Small intestine (tissue), 7 donors: ENCODE measurements at regions not wholly inside any gene's neighbourhood (a gene's known extent, or its start where the extent isn't known, plus 50 kb on each side); places are given as distances from the start of the nearest gene placed in this dataset.

Experiments
- DNase-seq, 2 donors: peaks; one replicate each; pipeline versions ENCODE4 v3.0.0 to v3.0.0-alpha.2; 2013
- FAIRE-seq: peaks from 2 replicates; lab custom pipeline; 2012; peaks lifted over from hg19 to GRCh38; lab: Jason Lieb, UNC
- H3K27ac ChIP-seq, 3 donors: one replicate each; pipeline ENCODE4 v1.5.1; 2013; ENCODE audit warnings: low read length in 2 of 3, mild to moderate bottlenecking in 2 of 3, control low read depth in 1 of 3, inconsistent platforms in 1 of 3, low read depth in 1 of 3, moderate library complexity in 1 of 3
- H3K27me3 ChIP-seq, 3 donors: one replicate each; pipeline ENCODE4 v1.6.1; 2013; ENCODE audit warnings: low read length in 3 of 3, inconsistent platforms in 1 of 3; ENCODE audit not compliant: control insufficient read depth in 3 of 3, insufficient read depth in 3 of 3
- H3K36me3 ChIP-seq, 3 donors: one replicate each; pipeline ENCODE4 v1.6.1; 2013; ENCODE audit warnings: low read length in 3 of 3, inconsistent platforms in 1 of 3, low read depth in 1 of 3, mild to moderate bottlenecking in 1 of 3, moderate library complexity in 1 of 3; ENCODE audit not compliant: control insufficient read depth in 3 of 3, insufficient read depth in 2 of 3
- H3K4me1 ChIP-seq, 3 donors: one replicate each; pipeline ENCODE4 v1.6.1; 2013; ENCODE audit warnings: low read length in 2 of 3, inconsistent platforms in 1 of 3, low read depth in 1 of 3, mild to moderate bottlenecking in 1 of 3, moderate library complexity in 1 of 3; ENCODE audit not compliant: control insufficient read depth in 3 of 3, insufficient read depth in 2 of 3
- H3K4me3 ChIP-seq, 3 donors: one replicate each; pipeline ENCODE4 v1.5.1; 2013; ENCODE audit warnings: low read length in 3 of 3, control low read depth in 1 of 3, inconsistent platforms in 1 of 3, low read depth in 1 of 3, mild to moderate bottlenecking in 1 of 3, moderate library complexity in 1 of 3
- H3K9me3 ChIP-seq, 2 donors: one replicate each; pipeline ENCODE4 v1.6.1; 2013; ENCODE audit warnings: low read depth in 1 of 2, low read length in 1 of 2; ENCODE audit not compliant: control insufficient read depth in 2 of 2, insufficient read depth in 1 of 2
- WGBS, 3 donors: extraction: QIAGEN DNeasy Blood & Tissue Kit; methylation state at CpG; one replicate each; pipeline ENCODE4 v1.1.7; 2013; 5-methylcytosine and 5-hydroxymethylcytosine counted together
- donor health status: healthy with polysubstance abuse.
- donor health status: control.
- donor health status: control.
- donor health status: Bipolar disorder and iron deficiency.
- donor health status: healthy.

GRCh38 chr6:138607478-138608433, 108.5 kb upstream of the NHSL1 start:
- DNase-seq (no peak), FAIRE-seq (no peak)
- Histone ChIP-seq H3K9me3 (no peaks in the 10 kb centered on the region), H3K36me3 (no peaks in the 10 kb centered on the region), H3K4me1 (no peaks in the 10 kb centered on the region), H3K27me3 (no peaks in the 10 kb centered on the region), H3K27ac (no peak overlapping the region), H3K4me3 (no peak overlapping the region)
- WGBS, 3 donors = 80 to 87% (median 82%) methylated on average over 10 of the region's 10 CpGs

- FAIRE-seq (no peak), DNase-seq (no peak)
- no peaks in the 10 kb centered on the region for H3K27me3 ChIP-seq
- no peak overlapping the region for H3K4me3 ChIP-seq
- no peaks in the 10 kb centered on the region for H3K9me3 ChIP-seq
- H3K36me3 ChIP-seq = peaks cover 0 to 2% (median 0%) of the 10 kb centered on the region in 3 donors
- no peaks in the 10 kb centered on the region for H3K4me1 ChIP-seq
- 85 to 95% (median 87%) methylated on average over 1 of the region's 1 CpG for WGBS, 3 donors
- H3K27ac ChIP-seq = no peak overlapping the region
These were observed 109.6 kb upstream of the NHSL1 start for GRCh38 chr6:138608896-138609295.

- no peaks in the 10 kb centered on the region for H3K9me3 ChIP-seq
- FAIRE-seq = no peak
These were observed 110.6 kb upstream of the NHSL1 start for GRCh38 chr6:138609801-138610430.

GRCh38 chr6:138610816-138611215, 111.5 kb upstream of the NHSL1 start:
- DNase-seq (no peak), FAIRE-seq (no peak)
- 76 to 88% (median 86%) methylated on average over 7 of the region's 7 CpGs for WGBS, 3 donors
- H3K4me1 ChIP-seq = no peaks in the 10 kb centered on the region
- H3K4me3 ChIP-seq = no peak overlapping the region
- no peaks in the 10 kb centered on the region for H3K27me3 ChIP-seq
- peaks cover 0 to 2% (median 0%) of the 10 kb centered on the region in 3 donors for H3K36me3 ChIP-seq
- no peak overlapping the region for H3K27ac ChIP-seq
- H3K9me3 ChIP-seq = no peaks in the 10 kb centered on the region

More at GRCh38 chr6:138609801-138610430, 110.6 kb upstream of the NHSL1 start:
- H3K27ac ChIP-seq = no peak overlapping the region
- 88 to 92% (median 91%) methylated on average over 6 of the region's 6 CpGs for WGBS, 3 donors
- H3K4me1 ChIP-seq = no peaks in the 10 kb centered on the region
- no peak for DNase-seq
- no peak overlapping the region for H3K4me3 ChIP-seq
- H3K27me3 ChIP-seq = no peaks in the 10 kb centered on the region
- peaks cover 0 to 2% (median 0%) of the 10 kb centered on the region in 3 donors for H3K36me3 ChIP-seq

GRCh38 chr6:138614151-138614550, 114.9 kb upstream of the NHSL1 start:
- Histone ChIP-seq H3K36me3 (peaks cover 0 to 2% (median 0%) of the 10 kb centered on the region in 3 donors), H3K4me3 (no peak overlapping the region), H3K4me1 (no peaks in the 10 kb centered on the region), H3K27me3 (no peaks in the 10 kb centered on the region), H3K27ac (no peak overlapping the region), H3K9me3 (no peaks in the 10 kb centered on the region)
- FAIRE-seq (no peak), DNase-seq (no peak)
- WGBS, 3 donors = 68 to 76% (median 73%) methylated on average over 2 of the region's 2 CpGs

- no peak for FAIRE-seq
- H3K36me3 ChIP-seq = peaks cover 0 to 2% (median 0%) of the 10 kb centered on the region in 3 donors
- DNase-seq = no peak
- H3K4me3 ChIP-seq = no peak overlapping the region
- WGBS, 3 donors = 77 to 80% (median 78%) methylated on average over 3 of the region's 3 CpGs
- H3K9me3 ChIP-seq = no peaks in the 10 kb centered on the region
- no peak overlapping the region for H3K27ac ChIP-seq
- H3K4me1 ChIP-seq = no peaks in the 10 kb centered on the region
- no peaks in the 10 kb centered on the region for H3K27me3 ChIP-seq
These were observed 118.9 kb upstream of the NHSL1 start for GRCh38 chr6:138618168-138618567.

- no peaks in the 10 kb centered on the region for H3K4me1 ChIP-seq
- WGBS, 3 donors = 64 to 74% (median 73%) methylated on average over 3 of the region's 3 CpGs
- H3K27ac ChIP-seq = no peak overlapping the region
- FAIRE-seq = no peak
- H3K27me3 ChIP-seq = no peaks in the 10 kb centered on the region
- no peaks in the 10 kb centered on the region for H3K36me3 ChIP-seq
- no peak overlapping the region for H3K4me3 ChIP-seq
- no peak for DNase-seq
- H3K9me3 ChIP-seq = no peaks in the 10 kb centered on the region
These were observed 121.3 kb upstream of the NHSL1 start for GRCh38 chr6:138620630-138621029.

- DNase-seq (no peak), FAIRE-seq (no peak)
- H3K4me1 ChIP-seq = no peaks in the 10 kb centered on the region
- H3K9me3 ChIP-seq = no peaks in the 10 kb centered on the region
- no peaks in the 10 kb centered on the region for H3K36me3 ChIP-seq
- no peaks in the 10 kb centered on the region for H3K27me3 ChIP-seq
- no peak overlapping the region for H3K4me3 ChIP-seq
- H3K27ac ChIP-seq = no peak overlapping the region
- WGBS, 3 donors = 72 to 89% (median 82%) methylated on average over 5 of the region's 5 CpGs
These were observed 123.7 kb upstream of the NHSL1 start for GRCh38 chr6:138622967-138623366.
